D721Med (cell line): ENCODE measurements at regions not wholly inside any gene's neighbourhood (a gene's known extent, or its start where the extent isn't known, plus 50 kb on each side); places are given as distances from the start of the nearest gene placed in this dataset.
"Not testable (repeated sequence)": the region's sequence is repeated elsewhere in the genome, so short reads cannot be mapped to it uniquely, and the experiment has no call there.

ENCODE experiments used
- DNase-seq: peaks from one replicate; pipeline ENCODE4 v3.0.0; 2011; ENCODE audit warnings: low spot score; ENCODE audit not compliant: insufficient read length
- FAIRE-seq: peaks from 2 replicates; lab custom pipeline; 2011; peaks lifted over from hg19 to GRCh38; lab: Jason Lieb, UNC
- TF ChIP-seq, protein P1 (sequence below): IDR thresholded peaks from 2 replicates; pipeline ENCODE4 v1.5.1; 2012; ENCODE audit warnings: mild to moderate bottlenecking, control low read depth; ENCODE audit not compliant: insufficient read depth; ENCODE audit errors: missing control alignments

- no peak for DNase-seq
- FAIRE-seq: no peak
- TF ChIP-seq, protein P1, sequence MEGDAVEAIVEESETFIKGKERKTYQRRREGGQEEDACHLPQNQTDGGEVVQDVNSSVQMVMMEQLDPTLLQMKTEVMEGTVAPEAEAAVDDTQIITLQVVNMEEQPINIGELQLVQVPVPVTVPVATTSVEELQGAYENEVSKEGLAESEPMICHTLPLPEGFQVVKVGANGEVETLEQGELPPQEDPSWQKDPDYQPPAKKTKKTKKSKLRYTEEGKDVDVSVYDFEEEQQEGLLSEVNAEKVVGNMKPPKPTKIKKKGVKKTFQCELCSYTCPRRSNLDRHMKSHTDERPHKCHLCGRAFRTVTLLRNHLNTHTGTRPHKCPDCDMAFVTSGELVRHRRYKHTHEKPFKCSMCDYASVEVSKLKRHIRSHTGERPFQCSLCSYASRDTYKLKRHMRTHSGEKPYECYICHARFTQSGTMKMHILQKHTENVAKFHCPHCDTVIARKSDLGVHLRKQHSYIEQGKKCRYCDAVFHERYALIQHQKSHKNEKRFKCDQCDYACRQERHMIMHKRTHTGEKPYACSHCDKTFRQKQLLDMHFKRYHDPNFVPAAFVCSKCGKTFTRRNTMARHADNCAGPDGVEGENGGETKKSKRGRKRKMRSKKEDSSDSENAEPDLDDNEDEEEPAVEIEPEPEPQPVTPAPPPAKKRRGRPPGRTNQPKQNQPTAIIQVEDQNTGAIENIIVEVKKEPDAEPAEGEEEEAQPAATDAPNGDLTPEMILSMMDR: no peak
Observed at GRCh38 chr14:71399057-71399487, 491.8 kb downstream of the PCNX1 start.

DNA sequence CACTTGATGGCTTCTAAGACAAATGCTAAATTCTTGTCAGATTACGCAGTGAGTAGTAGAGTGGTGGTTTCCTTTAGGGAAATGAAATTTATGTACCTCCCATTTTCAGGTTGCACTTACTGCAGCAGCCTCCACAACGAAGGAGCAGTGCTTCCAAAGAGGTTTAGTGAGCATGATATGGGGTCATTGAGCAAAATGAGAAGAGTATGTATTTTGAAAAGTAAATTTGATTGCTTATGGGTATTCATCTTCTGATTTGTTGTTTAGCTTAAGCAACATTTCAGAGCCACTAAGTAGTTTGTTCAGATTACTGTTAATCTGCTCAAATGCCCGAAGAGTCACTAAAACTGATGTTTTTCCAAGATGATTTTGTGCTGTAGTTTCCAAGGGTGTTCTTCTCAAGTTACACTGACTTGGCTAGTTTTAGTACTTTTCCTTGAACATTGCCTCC, 493.6 kb downstream of the PCNX1 start:
- TF ChIP-seq, protein P1: no peak
- DNase-seq (no peak), FAIRE-seq (no peak)

- not testable (repeated sequence) for DNase-seq, FAIRE-seq
Observed at GRCh38 chr14:71402415-71402814, 495.2 kb downstream of the PCNX1 start.

GRCh38 chr14:71403656-71404055, 496.4 kb downstream of the PCNX1 start:
- DNase-seq: no peak
- no peak for FAIRE-seq
- TF ChIP-seq, protein P1: no peak

- TF ChIP-seq, protein P1: no peak
- FAIRE-seq (no peak), DNase-seq (no peak)
Observed at GRCh38 chr14:71405676-71406075, 498.4 kb downstream of the PCNX1 start.

- FAIRE-seq: no peak
- no peak for DNase-seq
- TF ChIP-seq, protein P1: no peak
Observed at GRCh38 chr14:71408362-71409030, 501.2 kb downstream of the PCNX1 start.

DNA sequence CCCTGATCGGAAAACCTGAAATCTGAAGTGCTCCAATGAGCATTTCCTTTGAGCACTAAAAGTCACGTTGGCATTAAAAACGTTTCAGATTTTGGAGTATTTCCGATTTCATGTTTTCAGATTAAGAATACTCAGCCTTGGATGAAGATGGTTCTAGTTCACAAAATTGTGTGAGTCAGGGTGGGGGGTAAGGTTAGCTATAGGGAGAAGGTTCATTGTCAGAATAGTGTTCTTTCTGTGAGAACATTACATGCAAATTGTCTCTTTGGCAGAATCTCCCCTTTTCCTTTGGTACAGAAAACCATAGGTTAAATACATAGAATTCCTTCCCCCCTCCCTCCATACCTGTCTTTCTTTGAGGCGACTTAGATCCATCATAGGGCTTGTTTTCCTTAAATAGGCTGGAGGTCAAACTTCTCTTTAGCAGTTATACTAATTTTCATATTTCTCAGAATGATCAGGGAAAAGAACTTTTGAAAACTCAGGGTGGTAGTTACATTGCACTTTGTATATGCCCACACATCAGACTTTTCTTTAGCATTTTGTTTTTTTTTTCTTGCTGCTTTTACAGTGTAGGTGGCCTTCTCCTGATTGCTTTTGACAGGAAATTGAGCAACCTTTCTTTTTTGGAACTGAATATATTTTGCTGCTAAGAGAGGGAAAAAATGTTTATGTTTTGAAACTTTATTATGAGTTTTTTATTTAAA, 503.5 kb downstream of the PCNX1 start:
- FAIRE-seq (no peak), DNase-seq (no peak)
- TF ChIP-seq, protein P1: no peak
